GM12874 (cell line): ENCODE measurements at regions not wholly inside any gene's neighbourhood (a gene's known extent, or its start where the extent isn't known, plus 50 kb on each side); places are given as distances from the start of the nearest gene placed in this dataset.

Experiments
- CTCF ChIP-seq: IDR thresholded peaks from 2 replicates; pipeline ENCODE4 v1.5.1; 2011; ENCODE audit warnings: low read depth, mild to moderate bottlenecking, control low read depth, low read length, moderate library complexity; ENCODE audit not compliant: insufficient read depth

GRCh38 chr22:25392584-25392983 lies 171.9 kb upstream of the GRK3 start:
- no peak for TF ChIP-seq CTCF

GRCh38 chr22:25393121-25393805 lies 171.2 kb upstream of the GRK3 start:
- no peak for TF ChIP-seq CTCF

GRCh38 chr22:25395468-25395867 lies 169.0 kb upstream of the GRK3 start:
- TF ChIP-seq CTCF, result no peak

- no peak for TF ChIP-seq CTCF
These were observed 168.6 kb upstream of the GRK3 start for GRCh38 chr22:25395915-25396314.

- TF ChIP-seq CTCF, result no peak
These were observed 167.8 kb upstream of the GRK3 start for GRCh38 chr22:25396615-25397200.

GRCh38 chr22:25397616-25398015 lies 166.9 kb upstream of the GRK3 start:
- no peak for TF ChIP-seq CTCF

- TF ChIP-seq CTCF, result no peak
These were observed 164.8 kb upstream of the GRK3 start for GRCh38 chr22:25399649-25400151.
